A549 (cell line): ENCODE measurements at regions not wholly inside any gene's neighbourhood (a gene's known extent, or its start where the extent isn't known, plus 50 kb on each side); places are given as distances from the start of the nearest gene placed in this dataset.

Experiments used
- ATAC-seq, 2 experiments: fragments of 200-7000 bp in 1 of 2; fragments of >200 bp in 1 of 2; cut with Nextera tagmentation in 1 of 2; cut with Tn5 transposase in 1 of 2; 3 replicates each; pipeline versions ENCODE4 v1.8.0 to v1.9.1; 2018 to 2020; ENCODE audit warnings: mild to moderate bottlenecking in 1 of 2, moderate library complexity in 1 of 2
- CTCF ChIA-PET: fragments of 300-600 bp; sonication (Branson Sonifier 250); formaldehyde crosslinking; extraction: SDS; loops from one replicate; lab custom pipeline; 2021; ENCODE audit warnings: antibody characterized with exemption, inconsistent platforms; lab: Yijun Ruan, JAX
- POLR2A ChIA-PET: fragments of 350-600 bp; formaldehyde crosslinking; extraction: SDS; loops from one replicate; lab custom pipeline; 2021; ENCODE audit warnings: antibody characterized with exemption, inconsistent platforms; lab: Yijun Ruan, JAX
- DNase-seq, 2 experiments: peaks; one replicate each; pipeline versions ENCODE4 v3.0.0 to v3.0.0-alpha.2; 2011 to 2016; ENCODE audit warnings: low read depth in 1 of 2, low spot score in 1 of 2
- FAIRE-seq: peaks from 2 replicates; lab custom pipeline; 2011; peaks lifted over from hg19 to GRCh38; lab: Jason Lieb, UNC
- H3K27ac ChIP-seq, 2 experiments: fragments of >200 bp; sonication (Bioruptor Twin); formaldehyde crosslinking; 3 replicates each; pipeline ENCODE4 v1.5.1; 2016 to 2017
- H3K4me1 ChIP-seq: fragments of >200 bp; sonication (Bioruptor Twin); formaldehyde crosslinking; 3 replicates; pipeline ENCODE4 v1.6.1; 2016
- H3K4me2 ChIP-seq: fragments of >200 bp; sonication (Bioruptor Twin); formaldehyde crosslinking; 3 replicates; pipeline ENCODE4 v1.6.1; 2016
- H3K4me3 ChIP-seq: fragments of >200 bp; sonication (Bioruptor Twin); formaldehyde crosslinking; 3 replicates; pipeline ENCODE4 v1.5.1; 2016
- H3K9me3 ChIP-seq: fragments of >200 bp; sonication (Bioruptor Twin); formaldehyde crosslinking; 3 replicates; pipeline ENCODE4 v1.6.1; 2016
- CBX2 ChIP-seq: fragments of 200-600 bp; sonication (generic); IDR thresholded peaks from 2 replicates; pipeline ENCODE4 v1.6.1; 2016; ENCODE audit warnings: low read depth, mild to moderate bottlenecking, borderline replicate concordance
- EHF ChIP-seq: fragments of 250-450 bp; sonication (Bioruptor Pico); IDR thresholded peaks from 2 replicates; pipeline ENCODE4 v1.5.0; 2020; ENCODE audit warnings: mild to moderate bottlenecking
- EHMT2 ChIP-seq: fragments of 200-600 bp; sonication (generic); IDR thresholded peaks from 2 replicates; pipeline ENCODE4 v1.6.1; 2016; ENCODE audit warnings: antibody characterized with exemption, low read depth, mild to moderate bottlenecking, moderate library complexity
- ESRRA ChIP-seq: fragments of 150-350 bp; IDR thresholded peaks from 2 replicates; pipeline ENCODE4 v1.6.1; 2014; ENCODE audit warnings: mild to moderate bottlenecking, low read length, borderline replicate concordance
- FOSB ChIP-seq: fragments of 250-450 bp; sonication (Bioruptor Pico); IDR thresholded peaks from 2 replicates; pipeline ENCODE4 v1.5.0; 2020; ENCODE audit warnings: mild to moderate bottlenecking, moderate library complexity
- HEYL ChIP-seq: fragments of 250-450 bp; sonication (Bioruptor Pico); IDR thresholded peaks from 2 replicates; pipeline ENCODE4 v1.8.0; 2021; ENCODE audit warnings: mild to moderate bottlenecking, moderate library complexity
- HOXA7 ChIP-seq: fragments of 250-450 bp; sonication (Bioruptor Pico); IDR thresholded peaks from 2 replicates; pipeline ENCODE4 v1.5.0; 2020; ENCODE audit warnings: mild to moderate bottlenecking, moderate library complexity
- HOXB13 ChIP-seq: fragments of 250-450 bp; sonication (Bioruptor Pico); IDR thresholded peaks from 2 replicates; pipeline ENCODE4 v1.5.0; 2020; ENCODE audit warnings: low read depth, mild to moderate bottlenecking, moderate library complexity
- HOXB5 ChIP-seq: fragments of 250-450 bp; sonication (Bioruptor Pico); IDR thresholded peaks from 2 replicates; pipeline ENCODE4 v1.5.0; 2020; ENCODE audit warnings: mild to moderate bottlenecking, moderate library complexity
- JUN ChIP-seq, 2 experiments: fragments of >200 bp; sonication (Bioruptor Twin); formaldehyde crosslinking; IDR thresholded peaks; 2 replicates in 1 of 2; 3 replicates in 1 of 2; pipeline ENCODE4 v1.6.1; 2016 to 2017
- JUNB ChIP-seq: fragments of >200 bp; sonication (Bioruptor Twin); formaldehyde crosslinking; IDR thresholded peaks from 2 replicates; pipeline ENCODE4 v1.6.1; 2016
- KDM5A ChIP-seq: fragments of 200-600 bp; sonication (generic); IDR thresholded peaks from 2 replicates; pipeline ENCODE4 v1.6.1; 2016; ENCODE audit warnings: antibody characterized with exemption, mild to moderate bottlenecking
- NPAS2 ChIP-seq: fragments of 250-450 bp; sonication (Bioruptor Pico); IDR thresholded peaks from 2 replicates; pipeline ENCODE4 v1.8.0; 2022; ENCODE audit warnings: mild to moderate bottlenecking, moderate library complexity, borderline replicate concordance
- NR3C1 ChIP-seq: fragments of >200 bp; sonication (Bioruptor Twin); formaldehyde crosslinking; IDR thresholded peaks from 3 replicates; pipeline ENCODE4 v1.6.1; 2017
- PHF8 ChIP-seq: fragments of 200-600 bp; sonication (generic); IDR thresholded peaks from 2 replicates; pipeline ENCODE4 v1.6.1; 2016; ENCODE audit warnings: low read depth, mild to moderate bottlenecking, antibody characterized with exemption, moderate library complexity, borderline replicate concordance
- POLR2A ChIP-seq: IDR thresholded peaks from 2 replicates; pipeline ENCODE4 v1.6.1; 2012; ENCODE audit warnings: mild to moderate bottlenecking, low read length
- RAD21 ChIP-seq, 2 experiments: fragments of >200 bp in 1 of 2; sonication (Bioruptor Twin) in 1 of 2; formaldehyde crosslinking in 1 of 2; IDR thresholded peaks in 1 of 2; conservative IDR thresholded peaks in 1 of 2; 2 replicates in 1 of 2; 3 replicates in 1 of 2; pipeline ENCODE4 v1.6.1; 2012 to 2018; ENCODE audit warnings: inconsistent platforms in 1 of 2
- RARB ChIP-seq: fragments of 250-450 bp; sonication (Bioruptor Pico); IDR thresholded peaks from 2 replicates; pipeline ENCODE4 v1.8.0; 2021; ENCODE audit warnings: mild to moderate bottlenecking, moderate library complexity
- RCOR1 ChIP-seq: fragments of 150-350 bp; IDR thresholded peaks from 2 replicates; pipeline ENCODE4 v1.6.1; 2014; ENCODE audit warnings: antibody characterized with exemption, low read length, low read depth
- RFX5 ChIP-seq: fragments of 450-650 bp; IDR thresholded peaks from 2 replicates; pipeline ENCODE4 v1.7.1; 2014; ENCODE audit warnings: antibody characterized with exemption, mild to moderate bottlenecking, moderate library complexity
- RNF2 ChIP-seq: fragments of 200-600 bp; sonication (generic); IDR thresholded peaks from 2 replicates; pipeline ENCODE4 v1.6.1; 2016; ENCODE audit warnings: low read depth, mild to moderate bottlenecking, antibody characterized with exemption, moderate library complexity, borderline replicate concordance
- SREBF2 ChIP-seq: fragments of 450-650 bp; IDR thresholded peaks from 2 replicates; pipeline ENCODE4 v1.6.1; 2014; ENCODE audit warnings: mild to moderate bottlenecking, moderate library complexity
- ZFP36 ChIP-seq: fragments of 450-650 bp; IDR thresholded peaks from 2 replicates; pipeline ENCODE4 v1.6.1; 2014; ENCODE audit warnings: borderline replicate concordance; ENCODE audit not compliant: partially characterized antibody
- ZSCAN20 ChIP-seq: fragments of 250-450 bp; sonication (Bioruptor Pico); IDR thresholded peaks from 2 replicates; pipeline ENCODE4 v1.8.0; 2022; ENCODE audit warnings: mild to moderate bottlenecking, moderate library complexity
- WGBS: methylation state at CpG from one replicate; pipeline ENCODE4 v1.1.6; 2017; ENCODE audit errors: missing lambda C conversion rate; 5-methylcytosine and 5-hydroxymethylcytosine counted together
- TF ChIP-seq, protein P1 (sequence below): fragments of 250-450 bp; sonication (Bioruptor Pico); IDR thresholded peaks from 2 replicates; pipeline ENCODE4 v1.5.0; 2021; ENCODE audit warnings: mild to moderate bottlenecking, moderate library complexity, borderline replicate concordance
- TF ChIP-seq, protein P2 (sequence below): fragments of 150-350 bp; IDR thresholded peaks from 2 replicates; pipeline ENCODE4 v1.6.1; 2014; ENCODE audit warnings: low read depth, mild to moderate bottlenecking, low read length

DNA sequence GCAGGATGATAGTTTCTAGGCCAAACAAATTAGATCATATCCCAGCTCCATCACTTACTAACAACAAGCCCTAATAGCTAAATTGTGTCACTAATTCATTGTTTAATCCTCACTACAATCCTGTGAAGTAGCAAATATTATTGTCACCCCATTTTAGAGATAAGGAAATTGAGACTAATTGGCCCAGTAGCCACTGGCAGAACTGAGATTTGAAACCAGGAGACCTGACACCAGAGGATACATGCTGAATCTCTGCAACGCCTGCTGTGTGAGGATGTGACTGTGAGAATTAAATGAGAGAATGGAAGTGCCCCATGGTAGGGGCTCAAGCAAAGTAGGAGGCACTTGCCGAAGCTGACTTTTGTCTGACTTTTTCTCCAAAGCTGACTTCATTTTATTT, 124.3 kb upstream of the CITED2 start:
- Histone ChIP-seq H3K4me1 (no peaks in the 10 kb centered on the region), H3K27ac (no peak overlapping the region), H3K4me2 (no peak overlapping the region), H3K4me3 (no peak overlapping the region), H3K9me3 (no peaks in the 10 kb centered on the region)
- ChIA-PET CTCF (no interaction called here), POLR2A (no interaction called here)
- WGBS: 93% methylated on average over 2 of the region's 2 CpGs
- ATAC-seq (no peak), FAIRE-seq (no peak), DNase-seq (no peak)
- TF ChIP-seq HOXB13 (no peak), PHF8 (no peak), JUN (IDR thresholded peaks at IDR 0.05) (no peak), RARB (no peak), KDM5A (no peak), NPAS2 (CRISPR knock-in tag) (no peak), ESRRA (no peak)
- TF ChIP-seq, protein P1, sequence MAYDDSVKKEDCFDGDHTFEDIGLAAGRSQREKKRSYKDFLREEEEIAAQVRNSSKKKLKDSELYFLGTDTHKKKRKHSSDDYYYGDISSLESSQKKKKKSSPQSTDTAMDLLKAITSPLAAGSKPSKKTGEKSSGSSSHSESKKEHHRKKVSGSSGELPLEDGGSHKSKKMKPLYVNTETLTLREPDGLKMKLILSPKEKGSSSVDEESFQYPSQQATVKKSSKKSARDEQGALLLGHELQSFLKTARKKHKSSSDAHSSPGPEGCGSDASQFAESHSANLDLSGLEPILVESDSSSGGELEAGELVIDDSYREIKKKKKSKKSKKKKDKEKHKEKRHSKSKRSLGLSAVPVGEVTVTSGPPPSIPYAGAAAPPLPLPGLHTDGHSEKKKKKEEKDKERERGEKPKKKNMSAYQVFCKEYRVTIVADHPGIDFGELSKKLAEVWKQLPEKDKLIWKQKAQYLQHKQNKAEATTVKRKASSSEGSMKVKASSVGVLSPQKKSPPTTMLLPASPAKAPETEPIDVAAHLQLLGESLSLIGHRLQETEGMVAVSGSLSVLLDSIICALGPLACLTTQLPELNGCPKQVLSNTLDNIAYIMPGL (CRISPR knock-in tag): no peak

DNA sequence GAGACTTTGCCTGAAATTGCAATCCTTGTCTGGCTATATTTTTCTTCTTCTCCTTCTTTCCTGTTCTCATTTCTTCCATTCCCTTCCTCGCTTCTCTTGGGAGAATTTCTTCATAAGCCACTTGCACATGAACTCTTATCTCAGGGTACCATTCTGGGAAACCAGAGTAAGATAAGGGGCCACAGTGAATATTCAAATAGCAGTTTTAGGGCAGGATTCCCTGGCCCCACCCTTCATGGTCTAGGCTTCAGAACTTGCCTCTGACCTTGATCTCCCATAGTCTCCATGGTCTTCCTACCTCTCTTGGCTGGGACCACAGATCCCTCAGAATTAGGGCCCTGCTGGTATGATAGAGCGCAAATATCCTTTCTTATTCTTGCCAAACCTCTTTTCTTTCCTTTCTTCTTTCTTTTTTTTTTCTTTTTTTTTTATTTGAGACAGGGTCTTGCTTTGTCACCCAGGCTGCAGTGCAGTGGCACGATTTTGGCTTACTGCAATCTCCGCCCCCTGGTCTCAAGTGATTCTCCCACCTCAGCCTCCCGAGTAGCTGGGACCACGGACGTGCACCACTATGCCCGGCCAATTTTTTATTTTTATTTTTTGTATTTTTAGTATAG, 123.0 kb upstream of the CITED2 start:
- no peak for ATAC-seq
- Histone ChIP-seq H3K4me1 (no peaks in the 10 kb centered on the region), H3K9me3 (no peaks in the 10 kb centered on the region), H3K27ac (no peak overlapping the region), H3K4me2 (no peak overlapping the region), H3K4me3 (no peak overlapping the region)
- FAIRE-seq: no peak
- ChIA-PET CTCF (no interaction called here), POLR2A (no interaction called here)
- 76% methylated on average over 8 of the region's 8 CpGs for WGBS
- TF ChIP-seq KDM5A (no peak), RAD21 (conservative IDR thresholded peaks at IDR 0.05 in 1 of 2, IDR thresholded peaks at IDR 0.05 in 1 of 2) (no peak), CBX2 (no peak), ZFP36 (no peak), ZSCAN20 (CRISPR knock-in tag) (no peak)
- no peak for DNase-seq

DNA sequence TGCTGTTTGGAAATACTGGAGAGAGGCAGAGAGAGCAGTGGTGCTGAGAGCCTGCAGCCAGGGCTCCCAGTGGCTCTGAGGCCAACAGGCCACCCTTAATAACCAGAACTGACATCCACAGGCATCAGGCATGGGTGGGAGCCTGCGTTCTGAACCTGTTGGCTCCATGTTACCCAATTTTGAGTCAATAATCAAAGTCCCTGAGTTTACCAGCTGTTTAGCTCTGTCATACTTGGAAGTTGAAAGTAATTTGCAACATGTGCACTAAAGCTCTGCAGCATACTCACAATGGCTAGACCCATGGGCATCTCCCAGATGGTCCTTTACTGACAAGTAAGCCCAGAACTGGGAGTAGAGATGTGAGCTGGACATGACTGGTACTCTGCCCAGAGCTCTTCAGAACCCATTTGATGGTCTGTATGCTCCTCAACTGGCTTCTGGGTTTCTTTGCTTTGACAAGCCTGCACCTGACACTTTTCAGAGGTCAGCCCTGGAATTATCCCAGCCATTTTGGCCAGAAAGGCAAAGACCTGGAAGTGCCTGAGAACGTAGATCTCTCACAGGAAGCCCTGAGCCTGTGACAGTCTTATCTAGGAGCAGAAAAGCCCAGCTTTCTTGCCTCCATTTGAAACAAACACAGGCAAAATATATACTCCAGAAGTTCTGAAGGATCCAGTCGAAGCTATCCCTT, 122.4 kb upstream of the CITED2 start:
- no peaks in the 10 kb centered on the region for H3K4me1 ChIP-seq
- CTCF ChIA-PET: no interaction called here
- 58% methylated on average over 3 of the region's 3 CpGs for WGBS
- H3K4me3 ChIP-seq: no peak overlapping the region
- no peak for ATAC-seq
- no peak overlapping the region for H3K27ac ChIP-seq
- H3K9me3 ChIP-seq: no peaks in the 10 kb centered on the region
- no peak for DNase-seq
- FAIRE-seq: no peak
- POLR2A ChIA-PET: no interaction called here
- TF ChIP-seq HEYL (CRISPR knock-in tag) (no peak), PHF8 (no peak), FOSB (CRISPR knock-in tag) (no peak), POLR2A (no peak), RCOR1 (no peak), RNF2 (no peak), NR3C1 (no peak), EHMT2 (no peak), RFX5 (no peak), ZFP36 (no peak), HOXB5 (CRISPR knock-in tag) (no peak), JUNB (no peak), HOXA7 (CRISPR knock-in tag) (no peak), ZSCAN20 (CRISPR knock-in tag) (no peak), EHF (no peak), SREBF2 (no peak)
- TF ChIP-seq, protein P1 (CRISPR knock-in tag): no peak
- TF ChIP-seq, protein P2, sequence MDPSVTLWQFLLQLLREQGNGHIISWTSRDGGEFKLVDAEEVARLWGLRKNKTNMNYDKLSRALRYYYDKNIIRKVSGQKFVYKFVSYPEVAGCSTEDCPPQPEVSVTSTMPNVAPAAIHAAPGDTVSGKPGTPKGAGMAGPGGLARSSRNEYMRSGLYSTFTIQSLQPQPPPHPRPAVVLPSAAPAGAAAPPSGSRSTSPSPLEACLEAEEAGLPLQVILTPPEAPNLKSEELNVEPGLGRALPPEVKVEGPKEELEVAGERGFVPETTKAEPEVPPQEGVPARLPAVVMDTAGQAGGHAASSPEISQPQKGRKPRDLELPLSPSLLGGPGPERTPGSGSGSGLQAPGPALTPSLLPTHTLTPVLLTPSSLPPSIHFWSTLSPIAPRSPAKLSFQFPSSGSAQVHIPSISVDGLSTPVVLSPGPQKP: no peak
- H3K4me2 ChIP-seq: no peak overlapping the region
